HepG2 (cell line): ENCODE measurements at regions not wholly inside any gene's neighbourhood (a gene's known extent, or its start where the extent isn't known, plus 50 kb on each side); places are given as distances from the start of the nearest gene placed in this dataset.

Experiments used
- EZH2 ChIP-seq: conservative IDR thresholded peaks from 2 replicates; pipeline ENCODE4 v1.6.1; 2012; ENCODE audit warnings: mild to moderate bottlenecking, low read depth, low read length, moderate library complexity
- KIAA2018 ChIP-seq: sonication (generic); formaldehyde crosslinking; IDR thresholded peaks from 2 replicates; pipeline ENCODE4 v1.5.0; 2020; ENCODE audit warnings: mild to moderate bottlenecking, missing genetic modification reagents, borderline replicate concordance
- POLR2AphosphoS5 ChIP-seq: IDR thresholded peaks from 2 replicates; pipeline ENCODE4 v1.6.1; 2012; ENCODE audit warnings: low read depth, low read length
- SIN3A ChIP-seq: IDR thresholded peaks from 2 replicates; pipeline ENCODE4 v1.6.1; 2011; ENCODE audit warnings: low read depth, mild to moderate bottlenecking, control low read depth, low read length, borderline replicate concordance
- USF2 ChIP-seq, 2 experiments: sonication (generic) in 1 of 2; formaldehyde crosslinking in 1 of 2; IDR thresholded peaks; 2 replicates each; pipeline versions ENCODE4 v1.5.1 to v1.6.1; 2011 to 2020; ENCODE audit warnings: borderline replicate concordance in 1 of 2, low read depth in 1 of 2, low read length in 1 of 2, mild to moderate bottlenecking in 1 of 2, missing genetic modification reagents in 1 of 2, moderate library complexity in 1 of 2
- TF ChIP-seq, protein P1 (sequence below): sonication (generic); formaldehyde crosslinking; IDR thresholded peaks from 2 replicates; pipeline ENCODE4 v1.5.0; 2020; ENCODE audit warnings: missing genetic modification reagents, mild to moderate bottlenecking, borderline replicate concordance
- TF ChIP-seq, protein P2 (sequence below): sonication (generic); IDR thresholded peaks from 2 replicates; pipeline ENCODE4 v1.6.1; 2016; ENCODE audit warnings: low read depth, borderline replicate concordance
- TF ChIP-seq, protein P3 (sequence below): sonication (generic); formaldehyde crosslinking; IDR thresholded peaks from 2 replicates; pipeline ENCODE4 v1.5.0; 2020; ENCODE audit warnings: mild to moderate bottlenecking, missing genetic modification reagents, moderate library complexity

GRCh38 chr14:49972823-49973222 is 79.9 kb downstream of the ARF6 start:
- TF ChIP-seq, protein P1, sequence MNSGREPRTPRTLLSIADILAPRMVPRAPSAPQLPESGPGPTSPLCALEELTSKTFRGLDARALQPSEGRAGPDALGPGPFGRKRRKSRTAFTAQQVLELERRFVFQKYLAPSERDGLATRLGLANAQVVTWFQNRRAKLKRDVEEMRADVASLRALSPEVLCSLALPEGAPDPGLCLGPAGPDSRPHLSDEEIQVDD = no peak
- TF ChIP-seq POLR2AphosphoS5 (no peak), KIAA2018 (CRISPR knock-in tag) (no peak), EZH2 (no peak), SIN3A (no peak), USF2 (IDR thresholded peaks at IDR 0.05; ENCODE audit: low read depth, low read length) (no peak), USF2 (CRISPR knock-in tag; IDR thresholded peaks at IDR 0.05; ENCODE audit: borderline replicate concordance) (no peak)
- TF ChIP-seq, protein P2, sequence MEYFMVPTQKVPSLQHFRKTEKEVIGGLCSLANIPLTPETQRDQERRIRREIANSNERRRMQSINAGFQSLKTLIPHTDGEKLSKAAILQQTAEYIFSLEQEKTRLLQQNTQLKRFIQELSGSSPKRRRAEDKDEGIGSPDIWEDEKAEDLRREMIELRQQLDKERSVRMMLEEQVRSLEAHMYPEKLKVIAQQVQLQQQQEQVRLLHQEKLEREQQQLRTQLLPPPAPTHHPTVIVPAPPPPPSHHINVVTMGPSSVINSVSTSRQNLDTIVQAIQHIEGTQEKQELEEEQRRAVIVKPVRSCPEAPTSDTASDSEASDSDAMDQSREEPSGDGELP = no peak
- TF ChIP-seq, protein P3, sequence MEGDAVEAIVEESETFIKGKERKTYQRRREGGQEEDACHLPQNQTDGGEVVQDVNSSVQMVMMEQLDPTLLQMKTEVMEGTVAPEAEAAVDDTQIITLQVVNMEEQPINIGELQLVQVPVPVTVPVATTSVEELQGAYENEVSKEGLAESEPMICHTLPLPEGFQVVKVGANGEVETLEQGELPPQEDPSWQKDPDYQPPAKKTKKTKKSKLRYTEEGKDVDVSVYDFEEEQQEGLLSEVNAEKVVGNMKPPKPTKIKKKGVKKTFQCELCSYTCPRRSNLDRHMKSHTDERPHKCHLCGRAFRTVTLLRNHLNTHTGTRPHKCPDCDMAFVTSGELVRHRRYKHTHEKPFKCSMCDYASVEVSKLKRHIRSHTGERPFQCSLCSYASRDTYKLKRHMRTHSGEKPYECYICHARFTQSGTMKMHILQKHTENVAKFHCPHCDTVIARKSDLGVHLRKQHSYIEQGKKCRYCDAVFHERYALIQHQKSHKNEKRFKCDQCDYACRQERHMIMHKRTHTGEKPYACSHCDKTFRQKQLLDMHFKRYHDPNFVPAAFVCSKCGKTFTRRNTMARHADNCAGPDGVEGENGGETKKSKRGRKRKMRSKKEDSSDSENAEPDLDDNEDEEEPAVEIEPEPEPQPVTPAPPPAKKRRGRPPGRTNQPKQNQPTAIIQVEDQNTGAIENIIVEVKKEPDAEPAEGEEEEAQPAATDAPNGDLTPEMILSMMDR = no peak
